Endothelial cell of hepatic sinusoid (primary cell): ENCODE measurements at regions not wholly inside any gene's neighbourhood (a gene's known extent, or its start where the extent isn't known, plus 50 kb on each side); places are given as distances from the start of the nearest gene placed in this dataset.
"Not testable (repeated sequence)": the region's sequence is repeated elsewhere in the genome, so short reads cannot be mapped to it uniquely, and the experiment has no call there.

Source experiments
- in situ Hi-C: cut with HindIII; loops from 2 replicates; pipeline ENCODE4 v1.10.0; 2017; ENCODE audit warnings: low sequenced_read_pairs

GRCh38 chr12:92406404-92407070, 260.9 kb upstream of the BTG1 start:
- in situ Hi-C loops = loop anchor here (5.0 kb wide), 1 partner anchor 96 kb away; no protein-coding TSS in a partner anchor

DNA sequence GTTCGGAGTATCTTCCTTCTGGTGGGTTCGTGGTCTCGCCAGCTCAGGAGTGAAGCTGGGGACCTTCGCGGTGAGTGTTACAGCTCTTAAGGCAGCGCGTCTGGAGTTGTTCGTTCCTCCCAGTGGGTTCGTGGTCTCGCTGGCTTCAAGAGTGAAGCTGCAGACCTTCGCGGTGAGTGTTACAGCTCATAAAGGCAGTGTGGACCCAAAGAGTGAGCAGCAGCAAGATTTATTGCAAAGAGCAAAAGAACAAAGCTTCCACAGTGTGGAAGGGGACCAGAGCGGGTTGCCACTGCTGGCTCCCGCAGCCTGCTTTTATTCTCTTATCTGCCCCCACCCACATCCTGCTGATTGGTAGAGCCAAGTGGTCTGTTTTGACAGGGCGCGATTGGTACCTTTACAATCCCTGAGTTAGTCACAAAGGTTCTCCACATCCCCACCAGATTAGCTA, 260.2 kb upstream of the BTG1 start:
- in situ Hi-C loops = loop anchor here (5.0 kb wide), 1 partner anchor 96 kb away; no protein-coding TSS in a partner anchor

DNA sequence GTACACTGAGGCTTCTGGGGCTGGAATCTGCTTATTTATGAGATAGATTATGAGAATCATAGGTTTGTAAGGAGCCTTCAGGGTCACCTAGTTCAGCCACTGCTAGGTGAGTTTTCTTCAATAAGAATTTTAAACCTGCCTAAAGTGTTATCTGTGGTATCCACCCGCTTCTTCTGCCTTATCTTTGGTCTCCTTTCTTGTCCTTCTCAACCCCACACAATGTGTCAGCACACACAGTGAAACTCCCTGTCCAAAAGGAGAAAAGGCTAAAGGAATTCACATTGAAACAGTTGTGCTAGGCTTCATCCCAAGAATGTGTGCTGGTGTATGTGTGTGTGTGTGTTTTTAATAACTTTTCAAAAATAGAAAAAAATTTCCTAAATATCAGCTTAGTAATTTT, 259.3 kb upstream of the BTG1 start:
- in situ Hi-C loops = loop anchor here (5.0 kb wide), 1 partner anchor 97 kb away; no protein-coding TSS in a partner anchor

DNA sequence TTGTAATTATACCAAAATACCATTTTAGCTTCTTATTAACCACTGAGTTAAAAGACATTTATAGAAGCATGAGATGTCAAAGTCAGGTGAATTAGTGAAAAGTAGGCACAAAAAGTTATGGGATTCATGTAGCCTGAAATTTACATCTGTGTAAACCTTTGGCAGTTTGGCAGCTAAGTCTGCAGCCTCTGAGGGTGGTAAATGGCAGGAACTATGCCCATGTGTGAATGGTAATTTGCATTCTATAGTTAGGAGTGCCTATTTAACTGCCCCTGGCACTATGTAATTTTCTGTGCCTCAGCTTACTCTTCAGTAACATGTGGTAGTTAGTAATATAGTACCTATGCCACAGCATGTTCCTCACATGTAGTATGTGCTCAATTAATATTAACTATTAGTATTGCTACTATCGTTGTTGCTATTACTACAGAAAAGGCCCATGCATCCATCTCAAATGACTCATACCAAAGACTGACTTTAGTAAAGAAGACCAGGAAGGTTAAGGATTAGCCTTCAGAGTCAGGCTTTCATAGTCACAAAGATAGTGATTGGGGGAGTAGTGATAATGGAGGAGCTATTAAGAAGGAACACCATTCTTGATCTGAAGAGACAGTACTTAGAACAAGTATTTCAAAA, 258.7 kb upstream of the BTG1 start:
- in situ Hi-C loops = no loop called here

DNA sequence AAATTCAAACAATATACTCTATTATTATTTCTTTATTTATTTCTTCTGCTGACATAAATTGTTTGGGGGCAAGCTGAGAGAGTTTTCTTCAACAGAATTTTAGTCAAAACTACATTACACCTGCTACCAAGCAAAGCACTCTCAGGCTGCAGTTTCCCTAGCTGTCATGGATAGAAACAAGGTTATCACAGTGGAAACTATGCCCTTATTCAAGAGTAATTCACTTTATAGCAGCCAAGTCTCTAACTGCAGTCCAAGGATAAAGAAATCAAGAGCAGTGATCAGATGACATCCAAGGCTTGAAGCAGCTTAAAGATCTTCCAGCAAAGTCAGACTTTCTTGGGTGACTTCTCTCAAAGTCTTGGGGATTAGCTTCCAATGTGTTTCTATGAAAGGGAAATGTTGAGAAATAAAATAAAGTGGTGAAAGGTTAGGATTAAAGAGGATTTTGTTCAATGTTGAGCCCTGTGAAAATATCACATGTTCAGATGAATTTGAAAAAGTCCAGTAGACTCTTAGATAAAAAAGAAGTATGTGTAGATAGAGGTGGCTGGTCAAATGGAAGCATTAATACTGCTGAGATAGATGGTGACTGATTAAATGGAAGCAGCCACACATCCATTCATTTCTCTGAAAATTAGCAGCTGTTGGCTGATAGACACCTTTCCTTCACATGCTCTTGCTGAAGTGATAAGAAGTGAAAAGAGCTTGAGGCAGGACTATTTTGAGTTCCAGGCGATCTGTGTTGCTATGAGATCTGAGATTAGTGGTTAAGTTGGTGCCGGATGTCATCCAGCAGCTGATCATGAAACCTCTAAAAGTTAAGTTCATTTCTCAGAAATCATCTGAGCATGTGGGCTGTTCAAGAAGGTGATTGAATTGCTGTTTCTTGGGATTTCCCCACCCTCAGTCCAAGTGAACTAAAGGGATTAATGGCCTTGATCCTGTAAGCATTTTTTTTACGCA, 257.8 kb upstream of the BTG1 start:
- in situ Hi-C loops = no loop called here

GRCh38 chr12:92402415-92402814, 256.8 kb upstream of the BTG1 start:
- in situ Hi-C loops = no loop called here

GRCh38 chr12:92400006-92400405, 254.4 kb upstream of the BTG1 start:
- in situ Hi-C loops = no loop called here

DNA sequence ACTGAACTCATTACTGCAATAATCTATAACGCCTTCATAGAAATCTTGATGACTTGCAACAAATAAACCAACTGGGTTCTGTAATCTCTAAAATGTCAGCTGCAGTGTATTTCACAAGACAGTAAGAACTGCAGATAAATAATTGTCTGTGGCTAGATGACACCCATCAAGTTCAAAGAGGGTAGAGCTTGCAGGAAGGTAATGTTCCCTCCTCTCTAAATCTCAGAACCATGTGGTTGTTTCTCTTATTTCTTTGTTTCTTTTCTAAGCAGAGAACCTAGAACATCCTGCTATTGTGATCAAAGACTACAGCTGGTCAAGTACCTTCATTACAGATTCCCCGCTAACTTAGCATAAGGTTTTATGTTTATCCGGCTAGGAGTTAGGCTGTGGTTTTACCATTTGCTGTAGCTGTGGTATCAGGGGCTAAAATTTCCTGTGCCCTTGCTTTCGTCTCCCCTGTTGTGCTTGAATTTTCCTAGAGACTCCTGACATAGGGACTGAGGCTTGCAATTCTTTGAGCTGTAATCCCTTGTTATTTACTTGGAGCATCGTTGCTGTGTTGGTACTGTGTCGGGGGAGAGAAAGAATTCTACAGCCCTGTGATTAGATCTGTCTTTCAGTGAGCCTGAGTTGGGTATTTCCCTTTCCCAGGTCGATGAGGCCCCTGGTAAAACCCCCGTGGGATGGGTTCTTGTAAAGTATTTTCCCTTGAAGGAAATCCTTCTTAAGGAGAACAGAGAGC, 253.1 kb upstream of the BTG1 start:
- in situ Hi-C loops = no loop called here

GRCh38 chr12:92396647-92397252, 251.1 kb upstream of the BTG1 start:
- in situ Hi-C loops = no loop called here

DNA sequence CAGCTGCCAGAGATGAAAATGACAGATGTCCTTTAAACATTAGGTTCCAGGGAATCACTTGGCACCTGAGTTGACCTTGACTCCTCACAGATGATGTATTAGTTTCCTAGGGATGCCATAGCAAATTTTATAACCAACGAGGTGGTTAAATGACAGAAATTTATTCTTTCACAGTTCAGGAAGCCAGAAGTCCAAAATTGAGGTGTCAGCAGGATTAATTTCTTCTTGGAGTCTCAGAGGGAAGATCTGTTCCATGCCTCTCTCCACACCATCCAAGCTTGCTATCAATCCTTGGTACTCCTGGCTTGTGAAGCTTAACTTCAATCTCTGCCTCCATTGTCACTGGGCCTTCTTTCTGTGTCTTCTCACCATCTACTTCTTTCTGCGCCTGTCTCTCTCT, 249.7 kb upstream of the BTG1 start:
- in situ Hi-C loops = no loop called here

DNA sequence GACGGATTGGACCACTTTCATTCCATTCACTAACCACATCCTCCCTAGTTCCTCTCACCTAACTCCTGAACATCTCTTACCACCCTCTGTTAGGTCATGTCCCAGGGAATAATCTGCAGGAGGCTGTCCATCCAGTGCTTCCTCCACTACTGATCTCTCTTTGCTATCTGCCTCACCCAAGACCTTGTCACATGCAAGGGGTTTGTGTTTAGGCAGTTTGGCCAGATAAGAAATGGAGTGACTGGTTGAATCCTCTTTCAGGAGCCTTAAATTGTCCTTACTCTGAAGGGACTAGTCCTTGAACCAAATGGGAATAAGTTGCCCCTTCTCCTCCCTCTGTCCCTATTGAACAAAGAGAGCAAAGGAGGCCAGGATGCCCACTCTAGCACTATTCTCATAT, 249.2 kb upstream of the BTG1 start:
- in situ Hi-C loops = no loop called here

DNA sequence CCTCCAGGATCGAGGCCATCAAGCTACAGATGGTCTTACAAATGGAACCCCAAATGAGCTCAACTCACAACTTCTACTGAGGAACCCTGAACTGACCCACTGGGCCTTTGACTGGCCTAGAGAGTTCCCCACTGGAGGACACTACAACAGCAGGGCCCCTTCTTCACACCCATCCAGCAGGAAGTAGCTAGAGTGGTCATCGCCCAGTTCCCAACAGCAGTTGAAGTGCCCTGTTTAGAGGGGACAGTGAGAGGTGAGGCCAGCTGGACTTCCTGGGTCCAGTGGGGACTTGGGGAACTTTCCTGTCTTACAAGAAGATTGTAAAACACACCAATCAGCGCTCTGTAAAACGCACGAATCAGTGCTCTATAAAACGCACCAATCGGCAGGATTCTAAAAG, 247.9 kb upstream of the BTG1 start:
- in situ Hi-C loops = no loop called here

- in situ Hi-C loops = not testable (repeated sequence)
Measured at GRCh38 chr12:92391726-92392125, 246.1 kb upstream of the BTG1 start.

DNA sequence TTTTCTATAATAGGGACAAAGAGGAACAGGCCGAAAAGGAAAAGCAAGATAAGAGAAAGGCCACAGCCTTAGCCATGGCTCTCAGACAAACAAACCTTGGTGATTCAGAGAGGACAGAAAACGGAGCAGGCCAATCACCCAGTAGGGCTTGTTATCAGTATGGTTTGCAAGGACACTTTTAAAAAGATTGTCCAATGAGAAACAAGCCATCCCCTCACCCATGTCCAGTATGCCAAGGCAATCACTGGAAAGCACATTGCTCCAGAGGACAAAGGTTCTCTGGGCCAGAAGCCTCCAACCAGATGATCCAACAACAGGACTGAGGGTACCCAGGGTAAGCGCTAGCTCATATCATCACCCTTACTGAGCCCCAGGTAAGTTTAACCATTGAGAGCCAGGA, 243.8 kb upstream of the BTG1 start:
- in situ Hi-C loops = no loop called here

- in situ Hi-C loops = no loop called here
Measured at GRCh38 chr12:92385296-92385695, 239.7 kb upstream of the BTG1 start.

GRCh38 chr12:92384571-92384970, 238.9 kb upstream of the BTG1 start:
- in situ Hi-C loops = no loop called here

DNA sequence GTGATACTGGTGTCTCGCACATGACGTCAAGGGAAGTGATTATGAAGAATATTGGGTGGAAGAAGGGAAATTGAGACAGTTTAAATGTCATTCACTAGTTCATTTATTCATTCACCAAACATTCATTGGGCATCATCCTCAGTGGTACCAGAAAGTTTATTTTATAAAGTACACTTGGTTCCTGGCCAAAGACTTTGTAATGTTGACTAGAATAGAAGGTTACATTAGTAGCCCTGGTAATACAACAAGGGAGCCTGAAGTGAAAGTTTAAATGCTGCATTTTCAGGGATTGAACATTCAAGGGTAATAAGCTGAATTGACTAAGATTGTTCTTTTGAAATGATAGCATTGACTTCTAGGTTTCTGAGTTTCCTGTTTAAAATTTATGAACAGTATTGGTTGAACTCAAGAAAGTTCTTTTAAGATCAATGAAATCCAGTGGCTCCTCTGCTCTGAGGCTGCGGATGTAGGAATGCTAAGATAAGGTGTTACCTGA, 236.8 kb upstream of the BTG1 start:
- in situ Hi-C loops = no loop called here

- in situ Hi-C loops = no loop called here
Measured at GRCh38 chr12:92381856-92382255, 236.2 kb upstream of the BTG1 start.

DNA sequence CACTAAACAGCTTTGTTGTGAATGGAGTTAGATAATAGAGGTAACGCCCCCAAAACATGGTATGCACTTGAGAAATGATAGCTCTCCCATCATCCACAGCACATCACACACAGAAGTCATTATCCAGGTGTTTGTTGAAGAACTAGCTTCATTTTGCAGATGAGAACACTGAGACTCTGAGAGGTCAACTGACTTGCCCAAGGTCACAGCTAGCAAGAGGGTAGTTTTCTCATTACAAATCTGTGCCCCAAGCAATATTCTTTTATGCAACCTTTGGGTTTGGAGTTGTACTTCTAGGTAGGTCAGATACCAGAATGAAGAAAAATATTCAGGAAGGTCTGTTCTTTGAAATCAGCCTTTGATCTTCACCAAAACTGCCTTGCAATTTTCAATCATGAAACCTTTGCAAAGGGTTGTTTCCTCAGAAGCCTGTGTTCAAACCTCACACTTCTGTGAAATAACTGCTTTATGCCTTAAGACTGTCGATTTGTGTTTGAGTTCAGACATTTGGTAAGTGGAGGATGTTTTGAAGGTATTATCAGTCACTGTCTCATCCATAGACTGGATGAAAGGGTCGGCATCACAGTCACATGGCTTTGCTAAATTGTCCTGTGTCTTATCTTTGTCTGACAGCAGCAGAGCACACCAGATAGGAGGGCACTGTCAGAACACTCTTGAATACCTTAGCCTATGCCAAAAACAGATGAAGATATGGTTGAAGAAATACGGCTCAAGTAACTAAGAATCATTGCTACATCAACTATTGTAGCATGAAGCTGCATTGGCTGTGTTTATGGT, 233.2 kb upstream of the BTG1 start:
- in situ Hi-C loops = no loop called here
